GM12874 (cell line): ENCODE measurements at regions not wholly inside any gene's neighbourhood (a gene's known extent, or its start where the extent isn't known, plus 50 kb on each side); places are given as distances from the start of the nearest gene placed in this dataset.

Experiments
- TF ChIP-seq, protein P1 (sequence below): IDR thresholded peaks from 2 replicates; pipeline ENCODE4 v1.5.1; 2011; ENCODE audit warnings: low read depth, mild to moderate bottlenecking, control low read depth, low read length, moderate library complexity; ENCODE audit not compliant: insufficient read depth

- TF ChIP-seq, protein P1, sequence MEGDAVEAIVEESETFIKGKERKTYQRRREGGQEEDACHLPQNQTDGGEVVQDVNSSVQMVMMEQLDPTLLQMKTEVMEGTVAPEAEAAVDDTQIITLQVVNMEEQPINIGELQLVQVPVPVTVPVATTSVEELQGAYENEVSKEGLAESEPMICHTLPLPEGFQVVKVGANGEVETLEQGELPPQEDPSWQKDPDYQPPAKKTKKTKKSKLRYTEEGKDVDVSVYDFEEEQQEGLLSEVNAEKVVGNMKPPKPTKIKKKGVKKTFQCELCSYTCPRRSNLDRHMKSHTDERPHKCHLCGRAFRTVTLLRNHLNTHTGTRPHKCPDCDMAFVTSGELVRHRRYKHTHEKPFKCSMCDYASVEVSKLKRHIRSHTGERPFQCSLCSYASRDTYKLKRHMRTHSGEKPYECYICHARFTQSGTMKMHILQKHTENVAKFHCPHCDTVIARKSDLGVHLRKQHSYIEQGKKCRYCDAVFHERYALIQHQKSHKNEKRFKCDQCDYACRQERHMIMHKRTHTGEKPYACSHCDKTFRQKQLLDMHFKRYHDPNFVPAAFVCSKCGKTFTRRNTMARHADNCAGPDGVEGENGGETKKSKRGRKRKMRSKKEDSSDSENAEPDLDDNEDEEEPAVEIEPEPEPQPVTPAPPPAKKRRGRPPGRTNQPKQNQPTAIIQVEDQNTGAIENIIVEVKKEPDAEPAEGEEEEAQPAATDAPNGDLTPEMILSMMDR = no peak
Measured at GRCh38 chr5:109506556-109506955, 96.8 kb upstream of the PJA2 start.

DNA sequence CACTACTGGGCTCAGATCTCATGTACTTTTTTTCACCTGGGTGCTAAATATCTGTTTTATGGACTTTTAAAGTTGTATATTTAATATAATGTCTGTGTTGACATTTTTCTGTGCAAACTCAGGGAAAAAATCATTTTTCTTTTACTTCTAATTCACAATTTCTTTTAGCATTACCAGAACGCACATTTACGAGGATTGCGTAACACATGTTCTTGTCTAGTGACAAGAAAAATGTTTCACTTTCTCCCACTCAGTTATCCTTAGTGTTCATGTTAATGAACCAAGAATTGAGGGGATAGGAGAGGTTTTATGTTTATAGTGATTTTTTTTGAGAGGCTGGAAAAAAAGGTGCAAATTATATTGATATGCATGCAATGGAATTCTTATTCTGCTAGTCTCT lies 86.3 kb upstream of the PJA2 start:
- TF ChIP-seq, protein P1 = no peak

DNA sequence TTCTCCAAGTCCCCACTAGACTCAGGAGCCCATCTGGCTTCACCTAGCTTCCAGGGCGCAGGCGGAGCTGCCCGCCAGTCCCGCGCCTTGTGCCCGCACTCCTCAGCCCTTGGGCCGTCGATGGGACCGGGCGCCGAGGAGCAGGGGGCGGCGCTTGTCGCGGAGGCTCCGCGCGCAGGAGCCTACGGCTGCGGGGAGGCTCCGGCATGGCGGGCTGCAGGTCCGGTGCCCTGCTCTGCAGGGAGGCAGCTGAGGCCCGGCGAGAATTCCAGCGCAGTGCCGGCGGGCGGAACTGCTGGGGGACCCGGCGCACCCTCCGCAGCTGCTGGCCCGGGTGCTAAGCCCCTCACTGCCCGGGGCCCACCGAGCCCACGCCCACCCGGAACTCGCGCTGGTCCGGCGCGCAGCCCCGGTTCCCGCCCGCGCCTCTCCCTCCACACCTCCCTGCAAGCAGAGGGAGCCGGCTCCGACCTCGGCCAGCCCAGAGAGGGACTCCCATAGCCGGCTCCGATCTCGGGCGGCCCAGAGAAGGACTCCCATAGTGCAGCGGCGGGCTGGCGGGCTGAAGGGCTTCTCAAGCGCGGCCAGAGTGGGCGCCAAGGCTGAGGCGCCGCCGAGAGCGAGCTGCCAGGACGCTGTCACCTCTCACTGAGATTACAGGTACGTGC lies 78.1 kb upstream of the PJA2 start:
- TF ChIP-seq, protein P1 = no peak

- TF ChIP-seq, protein P1 = no peak
Measured at GRCh38 chr5:109486200-109486804, 76.5 kb upstream of the PJA2 start.

GRCh38 chr5:109485030-109485429 lies 75.3 kb upstream of the PJA2 start:
- TF ChIP-seq, protein P1 = no peak

GRCh38 chr5:109484597-109484996 lies 74.8 kb upstream of the PJA2 start:
- TF ChIP-seq, protein P1 = no peak

DNA sequence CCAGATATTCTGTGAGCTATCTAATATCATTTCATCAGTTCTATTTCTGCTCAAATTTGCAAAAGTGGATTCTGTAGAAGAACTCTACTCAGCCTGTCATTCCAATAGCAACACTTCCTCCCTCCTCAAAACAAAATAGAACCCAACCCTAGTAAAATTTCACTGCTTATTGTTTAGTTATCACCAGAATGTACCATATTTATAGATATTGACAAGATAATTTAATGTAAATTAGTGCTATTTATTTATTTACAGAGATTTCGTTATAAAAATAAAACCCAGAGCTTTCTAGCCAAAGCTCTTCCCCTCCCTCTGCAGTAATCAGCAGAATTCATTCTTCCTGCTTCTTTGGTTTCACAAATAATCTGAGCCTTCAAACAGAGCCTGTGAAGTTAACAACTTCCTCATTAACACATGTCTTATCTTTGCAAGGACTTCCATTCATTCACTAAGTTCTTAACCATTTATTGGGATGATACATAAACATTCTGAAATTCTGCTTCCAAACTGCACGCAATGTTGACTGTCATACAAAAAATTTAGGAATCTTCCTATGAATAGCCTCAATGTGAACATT lies 73.7 kb upstream of the PJA2 start:
- TF ChIP-seq, protein P1 = no peak
